AG09319 (cell line): ENCODE measurements at regions not wholly inside any gene's neighbourhood (a gene's known extent, or its start where the extent isn't known, plus 50 kb on each side); places are given as distances from the start of the nearest gene placed in this dataset.

Experiments used
- DNase-seq: peaks from one replicate; pipeline ENCODE4 v3.0.0-alpha.2; 2010; ENCODE audit warnings: low read depth; ENCODE audit errors: extremely low read depth
- CTCF ChIP-seq: IDR thresholded peaks from 2 replicates; pipeline ENCODE4 v1.5.1; 2011; ENCODE audit warnings: low read depth, mild to moderate bottlenecking, inconsistent platforms, low read length, moderate library complexity

GRCh38 chrX:119181491-119181890 lies 53.9 kb upstream of the KIAA1210 start:
- DNase-seq = no peak

GRCh38 chrX:119186194-119186593 lies 49.9 kb upstream of the PGRMC1 start:
- TF ChIP-seq CTCF = no peak
- DNase-seq = no peak

More at GRCh38 chrX:119181491-119181890, 53.9 kb upstream of the KIAA1210 start:
- TF ChIP-seq CTCF = peak; percentile 20
